A549 (cell line): ENCODE measurements at regions not wholly inside any gene's neighbourhood (a gene's known extent, or its start where the extent isn't known, plus 50 kb on each side); places are given as distances from the start of the nearest gene placed in this dataset.
A peak's percentile ranks its signal among the peaks of the same experiment; 100 is the strongest.

Experiments
- ATAC-seq, 2 experiments: fragments of 200-7000 bp in 1 of 2; fragments of >200 bp in 1 of 2; cut with Nextera tagmentation in 1 of 2; cut with Tn5 transposase in 1 of 2; 3 replicates each; pipeline versions ENCODE4 v1.8.0 to v1.9.1; 2018 to 2020; ENCODE audit warnings: mild to moderate bottlenecking in 1 of 2, moderate library complexity in 1 of 2
- CTCF ChIA-PET: fragments of 300-600 bp; sonication (Branson Sonifier 250); formaldehyde crosslinking; extraction: SDS; loops from one replicate; lab custom pipeline; 2021; ENCODE audit warnings: antibody characterized with exemption, inconsistent platforms; lab: Yijun Ruan, JAX
- POLR2A ChIA-PET: fragments of 350-600 bp; formaldehyde crosslinking; extraction: SDS; loops from one replicate; lab custom pipeline; 2021; ENCODE audit warnings: antibody characterized with exemption, inconsistent platforms; lab: Yijun Ruan, JAX
- DNase-seq, 2 experiments: peaks; one replicate each; pipeline versions ENCODE4 v3.0.0 to v3.0.0-alpha.2; 2011 to 2016; ENCODE audit warnings: low read depth in 1 of 2, low spot score in 1 of 2
- FAIRE-seq: peaks from 2 replicates; lab custom pipeline; 2011; peaks lifted over from hg19 to GRCh38; lab: Jason Lieb, UNC
- H3K27ac ChIP-seq, 2 experiments: fragments of >200 bp; sonication (Bioruptor Twin); formaldehyde crosslinking; 3 replicates each; pipeline ENCODE4 v1.5.1; 2016 to 2017
- H3K4me1 ChIP-seq: fragments of >200 bp; sonication (Bioruptor Twin); formaldehyde crosslinking; 3 replicates; pipeline ENCODE4 v1.6.1; 2016
- H3K4me2 ChIP-seq: fragments of >200 bp; sonication (Bioruptor Twin); formaldehyde crosslinking; 3 replicates; pipeline ENCODE4 v1.6.1; 2016
- H3K4me3 ChIP-seq: fragments of >200 bp; sonication (Bioruptor Twin); formaldehyde crosslinking; 3 replicates; pipeline ENCODE4 v1.5.1; 2016
- H3K9me3 ChIP-seq: fragments of >200 bp; sonication (Bioruptor Twin); formaldehyde crosslinking; 3 replicates; pipeline ENCODE4 v1.6.1; 2016
- BHLHE40 ChIP-seq: IDR thresholded peaks from 2 replicates; pipeline ENCODE4 v1.6.1; 2012; ENCODE audit warnings: low read depth, low read length, inconsistent platforms
- CBX8 ChIP-seq: fragments of 200-600 bp; sonication (generic); IDR thresholded peaks from 2 replicates; pipeline ENCODE4 v1.6.1; 2016
- CHD2 ChIP-seq: fragments of 150-350 bp; IDR thresholded peaks from 2 replicates; pipeline ENCODE4 v1.6.1; 2014; ENCODE audit warnings: low read length; ENCODE audit not compliant: partially characterized antibody
- ESRRA ChIP-seq: fragments of 150-350 bp; IDR thresholded peaks from 2 replicates; pipeline ENCODE4 v1.6.1; 2014; ENCODE audit warnings: mild to moderate bottlenecking, low read length, borderline replicate concordance
- FOSB ChIP-seq: fragments of 250-450 bp; sonication (Bioruptor Pico); IDR thresholded peaks from 2 replicates; pipeline ENCODE4 v1.5.0; 2020; ENCODE audit warnings: mild to moderate bottlenecking, moderate library complexity
- FOSL2 ChIP-seq, 2 experiments: fragments of 450-650 bp in 1 of 2; fragments of >200 bp in 1 of 2; sonication (Bioruptor Twin) in 1 of 2; formaldehyde crosslinking; IDR thresholded peaks; 2 replicates each; pipeline versions ENCODE4 v1.5.0 to v1.6.1; 2016 to 2020; ENCODE audit warnings: mild to moderate bottlenecking in 1 of 2, moderate library complexity in 1 of 2
- FOXS1 ChIP-seq: fragments of 250-450 bp; sonication (Bioruptor Pico); IDR thresholded peaks from 2 replicates; pipeline ENCODE4 v1.5.0; 2020; ENCODE audit warnings: mild to moderate bottlenecking, moderate library complexity
- HEYL ChIP-seq: fragments of 250-450 bp; sonication (Bioruptor Pico); IDR thresholded peaks from 2 replicates; pipeline ENCODE4 v1.8.0; 2021; ENCODE audit warnings: mild to moderate bottlenecking, moderate library complexity
- HOXA7 ChIP-seq: fragments of 250-450 bp; sonication (Bioruptor Pico); IDR thresholded peaks from 2 replicates; pipeline ENCODE4 v1.5.0; 2020; ENCODE audit warnings: mild to moderate bottlenecking, moderate library complexity
- HOXB13 ChIP-seq: fragments of 250-450 bp; sonication (Bioruptor Pico); IDR thresholded peaks from 2 replicates; pipeline ENCODE4 v1.5.0; 2020; ENCODE audit warnings: low read depth, mild to moderate bottlenecking, moderate library complexity
- JUN ChIP-seq, 2 experiments: fragments of >200 bp; sonication (Bioruptor Twin); formaldehyde crosslinking; IDR thresholded peaks; 2 replicates in 1 of 2; 3 replicates in 1 of 2; pipeline ENCODE4 v1.6.1; 2016 to 2017
- JUNB ChIP-seq: fragments of >200 bp; sonication (Bioruptor Twin); formaldehyde crosslinking; IDR thresholded peaks from 2 replicates; pipeline ENCODE4 v1.6.1; 2016
- KDM5A ChIP-seq: fragments of 200-600 bp; sonication (generic); IDR thresholded peaks from 2 replicates; pipeline ENCODE4 v1.6.1; 2016; ENCODE audit warnings: antibody characterized with exemption, mild to moderate bottlenecking
- MYC ChIP-seq: IDR thresholded peaks from 2 replicates; pipeline ENCODE4 v1.6.1; 2012; ENCODE audit warnings: mild to moderate bottlenecking, inconsistent platforms, low read length, improper control_type of control experiment, borderline replicate concordance
- NPAS2 ChIP-seq: fragments of 250-450 bp; sonication (Bioruptor Pico); IDR thresholded peaks from 2 replicates; pipeline ENCODE4 v1.8.0; 2022; ENCODE audit warnings: mild to moderate bottlenecking, moderate library complexity, borderline replicate concordance
- POLR2A ChIP-seq: IDR thresholded peaks from 2 replicates; pipeline ENCODE4 v1.6.1; 2012; ENCODE audit warnings: mild to moderate bottlenecking, low read length
- RNF2 ChIP-seq: fragments of 200-600 bp; sonication (generic); IDR thresholded peaks from 2 replicates; pipeline ENCODE4 v1.6.1; 2016; ENCODE audit warnings: low read depth, mild to moderate bottlenecking, antibody characterized with exemption, moderate library complexity, borderline replicate concordance
- SMC3 ChIP-seq: fragments of >200 bp; sonication (Bioruptor Twin); formaldehyde crosslinking; IDR thresholded peaks from 3 replicates; pipeline ENCODE4 v1.6.1; 2018; ENCODE audit warnings: inconsistent platforms
- SREBF2 ChIP-seq: fragments of 450-650 bp; IDR thresholded peaks from 2 replicates; pipeline ENCODE4 v1.6.1; 2014; ENCODE audit warnings: mild to moderate bottlenecking, moderate library complexity
- TP53 ChIP-seq: fragments of 250-450 bp; sonication (Bioruptor Pico); IDR thresholded peaks from 2 replicates; pipeline ENCODE4 v1.5.0; 2021; ENCODE audit warnings: mild to moderate bottlenecking, moderate library complexity
- ZC3H11A ChIP-seq: fragments of 450-650 bp; IDR thresholded peaks from 2 replicates; pipeline ENCODE4 v1.6.1; 2014; ENCODE audit warnings: antibody characterized with exemption, mild to moderate bottlenecking
- ZNF302 ChIP-seq: fragments of 250-450 bp; sonication (Bioruptor Pico); IDR thresholded peaks from 2 replicates; pipeline ENCODE4 v1.9.0; 2021; ENCODE audit warnings: inconsistent platforms, mild to moderate bottlenecking, moderate library complexity
- WGBS: methylation state at CpG from one replicate; pipeline ENCODE4 v1.1.6; 2017; ENCODE audit errors: missing lambda C conversion rate; 5-methylcytosine and 5-hydroxymethylcytosine counted together
- TF ChIP-seq, protein P1 (sequence below): IDR thresholded peaks from 2 replicates; pipeline ENCODE4 v1.6.1; 2012; ENCODE audit warnings: low read depth, borderline replicate concordance
- TF ChIP-seq, protein P2 (sequence below): fragments of >200 bp; sonication (Bioruptor Twin); formaldehyde crosslinking; IDR thresholded peaks from 3 replicates; pipeline ENCODE4 v1.5.1; 2016
- TF ChIP-seq, protein P3 (sequence below): IDR thresholded peaks from 2 replicates; pipeline ENCODE4 v1.6.1; 2012
- TF ChIP-seq, protein P4 (sequence below): fragments of >200 bp; sonication (Bioruptor Twin); formaldehyde crosslinking; IDR thresholded peaks from 3 replicates; pipeline ENCODE4 v1.6.1; 2016
- TF ChIP-seq, protein P5 (sequence below): fragments of 150-350 bp; IDR thresholded peaks from 2 replicates; pipeline ENCODE4 v1.6.1; 2014; ENCODE audit warnings: low read depth, mild to moderate bottlenecking, low read length

DNA sequence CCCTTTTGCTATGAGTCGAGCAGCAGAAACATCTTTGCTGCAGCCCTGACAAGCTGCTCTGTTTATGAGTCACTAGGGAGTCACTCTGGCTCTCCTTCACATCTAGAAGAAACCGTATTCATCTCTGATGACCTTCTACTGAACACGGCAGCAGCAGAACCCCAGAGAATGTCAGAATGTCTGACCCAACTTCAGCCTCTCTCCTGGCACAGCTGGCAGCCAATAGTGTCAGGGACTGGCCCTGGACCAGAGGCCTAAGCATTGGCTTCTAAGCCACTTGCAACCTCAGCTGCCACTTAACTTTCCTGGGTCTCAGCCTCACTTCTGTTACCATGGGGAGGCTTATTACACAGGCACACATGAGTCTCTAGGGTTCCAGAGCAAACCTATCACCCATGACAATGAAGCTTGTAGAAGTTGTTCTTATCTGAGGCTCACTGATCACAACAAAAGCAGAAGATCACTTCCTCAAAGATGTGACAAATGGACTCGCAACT lies 184.1 kb upstream of the TLE3 start:
- ChIA-PET POLR2A (no interaction called here), CTCF (no interaction called here)
- H3K4me3 ChIP-seq: no peak overlapping the region
- peak overlapping the region; percentile 8 to 12; a peak in 2 of 6 replicates for H3K27ac ChIP-seq
- peaks cover 10% of the 10 kb centered on the region; the same call in 2 of the 3 replicates for H3K4me1 ChIP-seq
- H3K9me3 ChIP-seq: no peaks in the 10 kb centered on the region
- FAIRE-seq: no peak
- 25% methylated on average over 4 of the region's 4 CpGs for WGBS
- TF ChIP-seq BHLHE40 (no peak), HOXB13 (no peak), TP53 (no peak), JUNB (no peak), CBX8 (no peak), HOXA7 (CRISPR knock-in tag) (no peak), MYC (no peak), FOSB (CRISPR knock-in tag) (no peak), CHD2 (no peak), FOSL2 (IDR thresholded peaks at IDR 0.05) (no peak), FOSL2 (CRISPR knock-in tag; IDR thresholded peaks at IDR 0.05) (no peak), ZNF302 (CRISPR knock-in tag) (no peak), HEYL (CRISPR knock-in tag) (no peak)
- TF ChIP-seq, protein P1, sequence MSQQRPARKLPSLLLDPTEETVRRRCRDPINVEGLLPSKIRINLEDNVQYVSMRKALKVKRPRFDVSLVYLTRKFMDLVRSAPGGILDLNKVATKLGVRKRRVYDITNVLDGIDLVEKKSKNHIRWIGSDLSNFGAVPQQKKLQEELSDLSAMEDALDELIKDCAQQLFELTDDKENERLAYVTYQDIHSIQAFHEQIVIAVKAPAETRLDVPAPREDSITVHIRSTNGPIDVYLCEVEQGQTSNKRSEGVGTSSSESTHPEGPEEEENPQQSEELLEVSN: no peak
- TF ChIP-seq, protein P2, sequence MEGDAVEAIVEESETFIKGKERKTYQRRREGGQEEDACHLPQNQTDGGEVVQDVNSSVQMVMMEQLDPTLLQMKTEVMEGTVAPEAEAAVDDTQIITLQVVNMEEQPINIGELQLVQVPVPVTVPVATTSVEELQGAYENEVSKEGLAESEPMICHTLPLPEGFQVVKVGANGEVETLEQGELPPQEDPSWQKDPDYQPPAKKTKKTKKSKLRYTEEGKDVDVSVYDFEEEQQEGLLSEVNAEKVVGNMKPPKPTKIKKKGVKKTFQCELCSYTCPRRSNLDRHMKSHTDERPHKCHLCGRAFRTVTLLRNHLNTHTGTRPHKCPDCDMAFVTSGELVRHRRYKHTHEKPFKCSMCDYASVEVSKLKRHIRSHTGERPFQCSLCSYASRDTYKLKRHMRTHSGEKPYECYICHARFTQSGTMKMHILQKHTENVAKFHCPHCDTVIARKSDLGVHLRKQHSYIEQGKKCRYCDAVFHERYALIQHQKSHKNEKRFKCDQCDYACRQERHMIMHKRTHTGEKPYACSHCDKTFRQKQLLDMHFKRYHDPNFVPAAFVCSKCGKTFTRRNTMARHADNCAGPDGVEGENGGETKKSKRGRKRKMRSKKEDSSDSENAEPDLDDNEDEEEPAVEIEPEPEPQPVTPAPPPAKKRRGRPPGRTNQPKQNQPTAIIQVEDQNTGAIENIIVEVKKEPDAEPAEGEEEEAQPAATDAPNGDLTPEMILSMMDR: no peak
- TF ChIP-seq, protein P3, sequence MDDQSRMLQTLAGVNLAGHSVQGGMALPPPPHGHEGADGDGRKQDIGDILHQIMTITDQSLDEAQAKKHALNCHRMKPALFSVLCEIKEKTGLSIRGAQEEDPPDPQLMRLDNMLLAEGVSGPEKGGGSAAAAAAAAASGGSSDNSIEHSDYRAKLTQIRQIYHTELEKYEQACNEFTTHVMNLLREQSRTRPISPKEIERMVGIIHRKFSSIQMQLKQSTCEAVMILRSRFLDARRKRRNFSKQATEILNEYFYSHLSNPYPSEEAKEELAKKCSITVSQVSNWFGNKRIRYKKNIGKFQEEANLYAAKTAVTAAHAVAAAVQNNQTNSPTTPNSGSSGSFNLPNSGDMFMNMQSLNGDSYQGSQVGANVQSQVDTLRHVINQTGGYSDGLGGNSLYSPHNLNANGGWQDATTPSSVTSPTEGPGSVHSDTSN: no peak
- TF ChIP-seq, protein P4, sequence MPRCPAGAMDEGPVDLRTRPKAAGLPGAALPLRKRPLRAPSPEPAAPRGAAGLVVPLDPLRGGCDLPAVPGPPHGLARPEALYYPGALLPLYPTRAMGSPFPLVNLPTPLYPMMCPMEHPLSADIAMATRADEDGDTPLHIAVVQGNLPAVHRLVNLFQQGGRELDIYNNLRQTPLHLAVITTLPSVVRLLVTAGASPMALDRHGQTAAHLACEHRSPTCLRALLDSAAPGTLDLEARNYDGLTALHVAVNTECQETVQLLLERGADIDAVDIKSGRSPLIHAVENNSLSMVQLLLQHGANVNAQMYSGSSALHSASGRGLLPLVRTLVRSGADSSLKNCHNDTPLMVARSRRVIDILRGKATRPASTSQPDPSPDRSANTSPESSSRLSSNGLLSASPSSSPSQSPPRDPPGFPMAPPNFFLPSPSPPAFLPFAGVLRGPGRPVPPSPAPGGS: no peak
- H3K4me2 ChIP-seq: peak overlapping the region; percentile 15; the same call in 1 of the 3 replicates
- ATAC-seq: peak; percentile 64 to 76; a peak in 5 of 6 replicates
- DNase-seq: no peak

DNA sequence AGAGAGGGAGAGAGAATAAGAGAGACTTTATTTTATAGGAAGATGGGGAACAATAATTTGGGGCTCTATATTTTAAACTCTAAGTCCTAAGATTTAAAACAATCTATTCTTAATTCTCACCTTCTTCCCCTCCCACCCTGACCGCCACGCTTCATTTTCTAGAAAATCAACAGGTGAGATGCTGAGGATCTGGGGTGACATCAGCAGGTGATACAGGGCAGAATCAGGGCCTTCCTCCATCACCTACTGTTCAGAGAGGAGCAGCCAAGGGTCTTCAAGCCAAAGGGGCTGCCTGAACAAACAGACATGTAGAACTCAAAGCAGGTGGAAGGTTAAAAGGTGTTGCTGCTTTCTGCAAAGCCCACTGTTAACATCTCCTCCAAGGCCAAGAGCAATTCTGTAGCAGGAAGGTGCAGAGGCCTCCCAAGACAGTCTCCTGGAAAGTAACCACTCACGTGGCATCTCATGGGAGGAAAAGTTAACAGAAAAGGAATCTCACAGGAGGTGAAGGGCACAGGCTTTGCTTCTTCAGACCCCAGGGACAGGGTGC lies 183.6 kb upstream of the TLE3 start:
- H3K4me2 ChIP-seq: no peak overlapping the region; the same call in 2 of the 3 replicates

DNA sequence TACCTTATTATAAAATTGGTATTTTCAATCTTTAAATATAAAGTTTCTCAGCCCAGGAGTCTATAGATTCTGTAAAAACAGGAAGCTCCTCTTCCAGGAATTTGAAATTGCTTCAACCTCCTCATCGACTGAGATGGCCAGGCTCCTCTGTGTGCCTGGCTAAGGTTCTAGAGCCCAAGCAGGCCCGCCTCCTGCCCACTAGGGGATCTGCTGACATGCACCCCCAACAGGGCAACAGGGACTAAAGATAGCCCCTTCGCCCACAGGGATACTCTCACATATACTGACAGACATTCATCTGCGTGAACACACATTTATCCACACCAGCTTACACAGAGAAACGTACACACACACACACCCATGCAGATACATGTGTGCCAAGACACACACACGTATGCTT lies 183.1 kb upstream of the TLE3 start:
- no peaks in the 10 kb centered on the region for H3K9me3 ChIP-seq
- TF ChIP-seq JUN (IDR thresholded peaks at IDR 0.05) (no peak), FOSL2 (IDR thresholded peaks at IDR 0.05) (no peak), FOSL2 (CRISPR knock-in tag; IDR thresholded peaks at IDR 0.05) (no peak), SREBF2 (no peak), RNF2 (no peak), FOXS1 (no peak), NPAS2 (CRISPR knock-in tag) (no peak), POLR2A (no peak), KDM5A (no peak), HOXA7 (CRISPR knock-in tag) (no peak), MYC (no peak), ZC3H11A (no peak), ESRRA (no peak)
- TF ChIP-seq, protein P5, sequence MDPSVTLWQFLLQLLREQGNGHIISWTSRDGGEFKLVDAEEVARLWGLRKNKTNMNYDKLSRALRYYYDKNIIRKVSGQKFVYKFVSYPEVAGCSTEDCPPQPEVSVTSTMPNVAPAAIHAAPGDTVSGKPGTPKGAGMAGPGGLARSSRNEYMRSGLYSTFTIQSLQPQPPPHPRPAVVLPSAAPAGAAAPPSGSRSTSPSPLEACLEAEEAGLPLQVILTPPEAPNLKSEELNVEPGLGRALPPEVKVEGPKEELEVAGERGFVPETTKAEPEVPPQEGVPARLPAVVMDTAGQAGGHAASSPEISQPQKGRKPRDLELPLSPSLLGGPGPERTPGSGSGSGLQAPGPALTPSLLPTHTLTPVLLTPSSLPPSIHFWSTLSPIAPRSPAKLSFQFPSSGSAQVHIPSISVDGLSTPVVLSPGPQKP: no peak
- TF ChIP-seq, all 56 proteins: peak for 0
- H3K4me1 ChIP-seq: peaks cover 10% of the 10 kb centered on the region; the same call in 2 of the 3 replicates
- H3K4me3 ChIP-seq: no peak overlapping the region
- ATAC-seq (no peak; a peak in 1 of 6 replicates), DNase-seq (no peak), FAIRE-seq (no peak)
- H3K27ac ChIP-seq: no peak overlapping the region
- H3K4me2 ChIP-seq: no peak overlapping the region
- WGBS: 76% methylated on average over 6 of the region's 6 CpGs
- CTCF ChIA-PET: interaction anchor here (1.0 to 1.1 kb wide), 2 partner anchors 8 to 185 kb away, joined by 3 read pairs; no protein-coding TSS in a partner anchor
- POLR2A ChIA-PET: no interaction called here

More for the DNA sequence above, 183.6 kb upstream of the TLE3 start:
- POLR2A ChIA-PET: no interaction called here
- CTCF ChIA-PET: interaction anchor here (1.0 kb wide), 1 partner anchor 184 kb away, joined by 3 read pairs; no protein-coding TSS in a partner anchor
- ATAC-seq: peak; percentile 35 to 57; a peak in 3 of 6 replicates
- H3K9me3 ChIP-seq: no peaks in the 10 kb centered on the region
- TF ChIP-seq SMC3: no peak
- TF ChIP-seq, all 56 proteins: peak for 0
- no peak overlapping the region; a peak in 1 of 6 replicates for H3K27ac ChIP-seq
- DNase-seq: no peak
- no peak overlapping the region for H3K4me3 ChIP-seq
- FAIRE-seq: no peak
- peaks cover 10% of the 10 kb centered on the region; the same call in 2 of the 3 replicates for H3K4me1 ChIP-seq
- 67% methylated on average over 3 of the region's 3 CpGs for WGBS
